ENCODE measurements at regions not wholly inside any gene's neighbourhood (a gene's known extent, or its start where the extent isn't known, plus 50 kb on each side); places are given as distances from the start of the nearest gene placed in this dataset.

DNA sequence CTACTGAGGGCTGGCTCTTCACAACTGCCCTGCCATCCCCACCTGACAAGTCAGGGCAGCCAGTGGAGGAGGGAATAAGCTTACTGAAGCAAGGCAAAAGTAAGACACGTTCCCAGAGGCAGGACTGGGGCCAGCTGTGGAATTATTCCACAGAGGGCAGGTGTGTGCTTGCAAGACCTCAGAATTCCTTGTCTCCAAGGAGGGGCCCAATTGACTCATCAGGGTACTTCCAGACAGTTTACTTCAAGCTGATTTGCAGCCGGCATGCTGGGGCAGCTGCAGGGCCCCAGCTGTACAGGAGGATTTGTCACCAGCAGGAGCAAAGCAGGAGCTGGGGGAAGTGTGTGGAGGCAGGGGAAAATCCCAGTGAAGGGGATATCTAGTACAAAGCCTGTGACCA lies 167.5 kb upstream of the CAMK1G start:
- TF ChIP-seq, protein P1, sequence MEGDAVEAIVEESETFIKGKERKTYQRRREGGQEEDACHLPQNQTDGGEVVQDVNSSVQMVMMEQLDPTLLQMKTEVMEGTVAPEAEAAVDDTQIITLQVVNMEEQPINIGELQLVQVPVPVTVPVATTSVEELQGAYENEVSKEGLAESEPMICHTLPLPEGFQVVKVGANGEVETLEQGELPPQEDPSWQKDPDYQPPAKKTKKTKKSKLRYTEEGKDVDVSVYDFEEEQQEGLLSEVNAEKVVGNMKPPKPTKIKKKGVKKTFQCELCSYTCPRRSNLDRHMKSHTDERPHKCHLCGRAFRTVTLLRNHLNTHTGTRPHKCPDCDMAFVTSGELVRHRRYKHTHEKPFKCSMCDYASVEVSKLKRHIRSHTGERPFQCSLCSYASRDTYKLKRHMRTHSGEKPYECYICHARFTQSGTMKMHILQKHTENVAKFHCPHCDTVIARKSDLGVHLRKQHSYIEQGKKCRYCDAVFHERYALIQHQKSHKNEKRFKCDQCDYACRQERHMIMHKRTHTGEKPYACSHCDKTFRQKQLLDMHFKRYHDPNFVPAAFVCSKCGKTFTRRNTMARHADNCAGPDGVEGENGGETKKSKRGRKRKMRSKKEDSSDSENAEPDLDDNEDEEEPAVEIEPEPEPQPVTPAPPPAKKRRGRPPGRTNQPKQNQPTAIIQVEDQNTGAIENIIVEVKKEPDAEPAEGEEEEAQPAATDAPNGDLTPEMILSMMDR (IDR thresholded peaks at IDR 0.05; ENCODE audit: insufficient read depth, low read depth, low read length) = no peak
- TF ChIP-seq EZH2 (IDR thresholded peaks at IDR 0.05; ENCODE audit: insufficient read depth, low read length) = no peak
